ENCODE measurements at regions not wholly inside any gene's neighbourhood (a gene's known extent, or its start where the extent isn't known, plus 50 kb on each side); places are given as distances from the start of the nearest gene placed in this dataset.
"Not testable (repeated sequence)": the region's sequence is repeated elsewhere in the genome, so short reads cannot be mapped to it uniquely, and the experiment has no call there.

- no peak overlapping the region for H2BK5ac ChIP-seq (ENCODE audit: low read length)
- H3K4me2 ChIP-seq (ENCODE audit: low read length) = no peak overlapping the region
- WGBS (ENCODE audit: extremely low coverage, insufficient coverage, low lambda C conversion rate) = no CpG with 5 or more reads among the region's 5 CpGs
These were observed 82.6 kb upstream of the UBE2E1 start for GRCh38 chr3:23723141-23723540.

GRCh38 chr3:23723930-23724329 lies 81.8 kb upstream of the UBE2E1 start:
- Histone ChIP-seq H3K4me2 (ENCODE audit: low read length) (no peak overlapping the region), H2AK5ac (ENCODE audit: low read length) (no peak overlapping the region), H3K23ac (ENCODE audit: low read length) (no peak overlapping the region), H3K4me1 (ENCODE audit: control insufficient read depth, low read depth, low read length) (no peaks in the 10 kb centered on the region), H3K4ac (ENCODE audit: low read depth, low read length) (no peak overlapping the region), H3K18ac (ENCODE audit: low read length) (no peak overlapping the region), H3K79me1 (ENCODE audit: low read length) (no peaks in the 10 kb centered on the region), H3K4me3 (ENCODE audit: low read length) (no peak overlapping the region), H2BK5ac (ENCODE audit: low read length) (no peak overlapping the region), H2BK15ac (replicated peaks; ENCODE audit: low read depth) (no peak overlapping the region), H3K36me3 (ENCODE audit: control insufficient read depth, insufficient read depth, low read length) (no peaks in the 10 kb centered on the region), H3K9ac (ENCODE audit: low read length) (no peak overlapping the region), H3K27me3 (ENCODE audit: insufficient read depth, low read length, poor library complexity) (no peaks in the 10 kb centered on the region), H2BK120ac (ENCODE audit: low read depth, low read length) (no peak overlapping the region), H4K5ac (ENCODE audit: low read length) (no peak overlapping the region), H3K56ac (ENCODE audit: low read length) (no peak overlapping the region), H3K27ac (ENCODE audit: low read depth, low read length) (no peak overlapping the region), H3K79me2 (ENCODE audit: control insufficient read depth, insufficient read depth, low read length) (no peaks in the 10 kb centered on the region), H4K8ac (ENCODE audit: low read depth, low read length) (no peak overlapping the region)
- DNase-seq = no peak

More at GRCh38 chr3:23723141-23723540, 82.6 kb upstream of the UBE2E1 start:
- Histone ChIP-seq H3K79me2 (ENCODE audit: control insufficient read depth, insufficient read depth, low read length) (no peaks in the 10 kb centered on the region), H3K27me3 (ENCODE audit: insufficient read depth, low read length, poor library complexity) (no peaks in the 10 kb centered on the region), H3K4me1 (ENCODE audit: control insufficient read depth, low read depth, low read length) (no peaks in the 10 kb centered on the region), H3K79me1 (ENCODE audit: low read length) (no peaks in the 10 kb centered on the region), H4K8ac (ENCODE audit: low read depth, low read length) (no peak overlapping the region), H3K4me3 (ENCODE audit: low read length) (no peak overlapping the region), H3K9ac (ENCODE audit: low read length) (no peak overlapping the region), H2AK5ac (ENCODE audit: low read length) (no peak overlapping the region), H4K5ac (ENCODE audit: low read length) (no peak overlapping the region), H3K56ac (ENCODE audit: low read length) (no peak overlapping the region), H2BK120ac (ENCODE audit: low read depth, low read length) (no peak overlapping the region), H3K4ac (ENCODE audit: low read depth, low read length) (no peak overlapping the region), H3K36me3 (ENCODE audit: control insufficient read depth, insufficient read depth, low read length) (no peaks in the 10 kb centered on the region), H3K18ac (ENCODE audit: low read length) (no peak overlapping the region), H2BK15ac (replicated peaks; ENCODE audit: low read depth) (no peak overlapping the region), H3K27ac (ENCODE audit: low read depth, low read length) (no peak overlapping the region), H3K23ac (ENCODE audit: low read length) (no peak overlapping the region)
- no peak for DNase-seq

- WGBS (ENCODE audit: extremely low coverage, insufficient coverage, low lambda C conversion rate) = no CpG with 5 or more reads among the region's 5 CpGs
- Histone ChIP-seq H3K36me3 (ENCODE audit: control insufficient read depth, insufficient read depth, low read length) (no peaks in the 10 kb centered on the region), H3K4me1 (ENCODE audit: control insufficient read depth, low read depth, low read length) (no peaks in the 10 kb centered on the region), H3K79me1 (ENCODE audit: low read length) (no peaks in the 10 kb centered on the region), H3K27me3 (ENCODE audit: insufficient read depth, low read length, poor library complexity) (no peaks in the 10 kb centered on the region), H2BK5ac (ENCODE audit: low read length) (no peak overlapping the region), H3K4ac (ENCODE audit: low read depth, low read length) (no peak overlapping the region), H3K79me2 (ENCODE audit: control insufficient read depth, insufficient read depth, low read length) (no peaks in the 10 kb centered on the region), H2BK15ac (replicated peaks; ENCODE audit: low read depth) (no peak overlapping the region), H3K23ac (ENCODE audit: low read length) (no peak overlapping the region), H4K8ac (ENCODE audit: low read depth, low read length) (no peak overlapping the region), H3K9ac (ENCODE audit: low read length) (no peak overlapping the region), H2BK120ac (ENCODE audit: low read depth, low read length) (no peak overlapping the region), H3K27ac (ENCODE audit: low read depth, low read length) (no peak overlapping the region), H3K56ac (ENCODE audit: low read length) (no peak overlapping the region), H3K18ac (ENCODE audit: low read length) (no peak overlapping the region), H4K5ac (ENCODE audit: low read length) (no peak overlapping the region), H3K4me2 (ENCODE audit: low read length) (no peak overlapping the region), H3K4me3 (ENCODE audit: low read length) (no peak overlapping the region), H2AK5ac (ENCODE audit: low read length) (no peak overlapping the region)
- no peak for DNase-seq
These were observed 78.8 kb upstream of the UBE2E1 start for GRCh38 chr3:23726811-23727548.

- H3K4me1 ChIP-seq (ENCODE audit: control insufficient read depth, low read depth, low read length) = no peaks in the 10 kb centered on the region
- no peak overlapping the region for H4K8ac ChIP-seq (ENCODE audit: low read depth, low read length)
- WGBS (ENCODE audit: extremely low coverage, insufficient coverage, low lambda C conversion rate) = no CpG with 5 or more reads among the region's 4 CpGs
- H3K4ac ChIP-seq (ENCODE audit: low read depth, low read length) = no peak overlapping the region
- H3K27me3 ChIP-seq (ENCODE audit: insufficient read depth, low read length, poor library complexity) = no peaks in the 10 kb centered on the region
- H3K36me3 ChIP-seq (ENCODE audit: control insufficient read depth, insufficient read depth, low read length) = no peaks in the 10 kb centered on the region
- no peaks in the 10 kb centered on the region for H3K79me2 ChIP-seq (ENCODE audit: control insufficient read depth, insufficient read depth, low read length)
- no peak overlapping the region for H2AK5ac ChIP-seq (ENCODE audit: low read length)
- H3K56ac ChIP-seq (ENCODE audit: low read length) = no peak overlapping the region
- H2BK5ac ChIP-seq (ENCODE audit: low read length) = no peak overlapping the region
- no peak overlapping the region for H3K23ac ChIP-seq (ENCODE audit: low read length)
- no peak overlapping the region for H3K27ac ChIP-seq (ENCODE audit: low read depth, low read length)
- no peak overlapping the region for H3K4me2 ChIP-seq (ENCODE audit: low read length)
- no peak overlapping the region for H3K9ac ChIP-seq (ENCODE audit: low read length)
- no peak overlapping the region for H2BK15ac ChIP-seq (replicated peaks; ENCODE audit: low read depth)
- no peak overlapping the region for H3K18ac ChIP-seq (ENCODE audit: low read length)
- peak; percentile 54 for DNase-seq
- no peak overlapping the region for H3K4me3 ChIP-seq (ENCODE audit: low read length)
- no peak overlapping the region for H2BK120ac ChIP-seq (ENCODE audit: low read depth, low read length)
- no peaks in the 10 kb centered on the region for H3K79me1 ChIP-seq (ENCODE audit: low read length)
- H4K5ac ChIP-seq (ENCODE audit: low read length) = no peak overlapping the region
These were observed 77.1 kb upstream of the UBE2E1 start for GRCh38 chr3:23728601-23729117.

- H3K27ac ChIP-seq (ENCODE audit: low read depth, low read length); H3K9ac ChIP-seq (ENCODE audit: low read length); H2BK120ac ChIP-seq (ENCODE audit: low read depth, low read length); H3K79me2 ChIP-seq (ENCODE audit: control insufficient read depth, insufficient read depth, low read length); H3K4ac ChIP-seq (ENCODE audit: low read depth, low read length); H4K8ac ChIP-seq (ENCODE audit: low read depth, low read length); H4K5ac ChIP-seq (ENCODE audit: low read length); H3K4me1 ChIP-seq (ENCODE audit: control insufficient read depth, low read depth, low read length); H3K36me3 ChIP-seq (ENCODE audit: control insufficient read depth, insufficient read depth, low read length); H3K79me1 ChIP-seq (ENCODE audit: low read length); H3K4me2 ChIP-seq (ENCODE audit: low read length); H3K18ac ChIP-seq (ENCODE audit: low read length); H3K27me3 ChIP-seq (ENCODE audit: insufficient read depth, low read length, poor library complexity); H3K4me3 ChIP-seq (ENCODE audit: low read length); DNase-seq; H2BK5ac ChIP-seq (ENCODE audit: low read length); H2BK15ac ChIP-seq (replicated peaks; ENCODE audit: low read depth); H2AK5ac ChIP-seq (ENCODE audit: low read length); H3K56ac ChIP-seq (ENCODE audit: low read length); H3K23ac ChIP-seq (ENCODE audit: low read length): not testable (repeated sequence)
- WGBS (ENCODE audit: extremely low coverage, insufficient coverage, low lambda C conversion rate) = no CpG with 5 or more reads among the region's 6 CpGs
These were observed 76.4 kb upstream of the UBE2E1 start for GRCh38 chr3:23729362-23729761.

- Histone ChIP-seq H3K4me3 (ENCODE audit: low read length) (no peak overlapping the region), H3K79me1 (ENCODE audit: low read length) (no peaks in the 10 kb centered on the region), H3K36me3 (ENCODE audit: control insufficient read depth, insufficient read depth, low read length) (no peaks in the 10 kb centered on the region), H3K27me3 (ENCODE audit: insufficient read depth, low read length, poor library complexity) (no peaks in the 10 kb centered on the region), H4K5ac (ENCODE audit: low read length) (no peak overlapping the region), H3K4me1 (ENCODE audit: control insufficient read depth, low read depth, low read length) (peaks cover 2% of the 10 kb centered on the region), H2AK5ac (ENCODE audit: low read length) (no peak overlapping the region), H2BK5ac (ENCODE audit: low read length) (no peak overlapping the region), H3K79me2 (ENCODE audit: control insufficient read depth, insufficient read depth, low read length) (no peaks in the 10 kb centered on the region), H4K8ac (ENCODE audit: low read depth, low read length) (no peak overlapping the region), H2BK120ac (ENCODE audit: low read depth, low read length) (no peak overlapping the region), H3K4me2 (ENCODE audit: low read length) (no peak overlapping the region), H3K27ac (ENCODE audit: low read depth, low read length) (no peak overlapping the region), H2BK15ac (replicated peaks; ENCODE audit: low read depth) (no peak overlapping the region), H3K18ac (ENCODE audit: low read length) (no peak overlapping the region), H3K4ac (ENCODE audit: low read depth, low read length) (no peak overlapping the region), H3K23ac (ENCODE audit: low read length) (no peak overlapping the region), H3K9ac (ENCODE audit: low read length) (no peak overlapping the region), H3K56ac (ENCODE audit: low read length) (no peak overlapping the region)
- DNase-seq = no peak
- WGBS (ENCODE audit: extremely low coverage, insufficient coverage, low lambda C conversion rate) = no CpG with 5 or more reads among the region's 3 CpGs
These were observed 71.3 kb upstream of the UBE2E1 start for GRCh38 chr3:23734481-23734880.

All from mesendoderm (in vitro differentiated cells).